ENCODE measurements at regions not wholly inside any gene's neighbourhood (a gene's known extent, or its start where the extent isn't known, plus 50 kb on each side); places are given as distances from the start of the nearest gene placed in this dataset.

DNA sequence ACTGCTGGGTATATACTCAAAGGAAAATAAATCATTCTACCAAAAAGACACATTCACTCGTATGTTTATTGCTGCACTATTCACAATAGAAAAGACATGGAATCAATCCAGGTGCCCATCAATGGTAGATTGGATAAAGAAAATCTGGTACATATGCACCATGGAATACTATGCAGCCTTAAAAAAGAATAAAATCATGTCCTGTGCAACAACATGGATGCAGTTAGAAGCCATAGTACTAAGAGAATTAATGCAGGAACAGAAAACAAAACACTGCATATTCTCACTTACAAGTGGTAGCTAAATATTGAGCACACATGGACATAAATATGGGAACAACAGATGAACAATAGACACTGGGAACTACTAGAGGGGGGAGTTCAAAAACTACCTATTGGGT, 96.3 kb downstream of the FAM76B start:
- ChIA-PET CTCF (interaction anchor here (1.0 to 1.9 kb wide), 6 partner anchors 12 to 170 kb away, joined by 3 to 6 read pairs (median 4); no protein-coding TSS in a partner anchor), POLR2A (no interaction called here)
- Histone ChIP-seq H3K36me3 (ENCODE audit: control insufficient read depth in 4 of 4, insufficient read depth in 4 of 4, low read length in 3 of 4) (no peaks in the 10 kb centered on the region), H3K27me3 (replicated peaks in 2 of 5; ENCODE audit: control insufficient read depth in 4 of 5, insufficient read depth in 5 of 5, low read length in 4 of 5) (no peaks in the 10 kb centered on the region), H3K4me1 (ENCODE audit: control extremely low read depth in 1 of 4, control insufficient read depth in 4 of 4, insufficient read depth in 4 of 4, low read length in 3 of 4) (peaks cover 8 to 26% (median 17%) of the 10 kb centered on the region in 4 experiments), H3K27ac (ENCODE audit: insufficient read depth in 1 of 2, low read depth in 1 of 2, low read length in 2 of 2, poor library complexity in 1 of 2, severe bottlenecking in 2 of 2) (no peak overlapping the region), H3K4me3 (ENCODE audit: control insufficient read depth in 1 of 7, extremely low read depth in 1 of 7, insufficient read depth in 4 of 7, low read depth in 2 of 7, low read length in 6 of 7) (no peak overlapping the region), H3K9me3 (ENCODE audit: control extremely low read depth in 1 of 5, control insufficient read depth in 4 of 5, insufficient read depth in 2 of 5, low read depth in 1 of 5, low read length in 4 of 5) (peaks cover 0 to 4% (median 2%) of the 10 kb centered on the region in 5 experiments)
- no CpG with 5 or more reads among the region's 1 CpG for WGBS (ENCODE audit: insufficient coverage)
- DNase-seq = no peak

DNA sequence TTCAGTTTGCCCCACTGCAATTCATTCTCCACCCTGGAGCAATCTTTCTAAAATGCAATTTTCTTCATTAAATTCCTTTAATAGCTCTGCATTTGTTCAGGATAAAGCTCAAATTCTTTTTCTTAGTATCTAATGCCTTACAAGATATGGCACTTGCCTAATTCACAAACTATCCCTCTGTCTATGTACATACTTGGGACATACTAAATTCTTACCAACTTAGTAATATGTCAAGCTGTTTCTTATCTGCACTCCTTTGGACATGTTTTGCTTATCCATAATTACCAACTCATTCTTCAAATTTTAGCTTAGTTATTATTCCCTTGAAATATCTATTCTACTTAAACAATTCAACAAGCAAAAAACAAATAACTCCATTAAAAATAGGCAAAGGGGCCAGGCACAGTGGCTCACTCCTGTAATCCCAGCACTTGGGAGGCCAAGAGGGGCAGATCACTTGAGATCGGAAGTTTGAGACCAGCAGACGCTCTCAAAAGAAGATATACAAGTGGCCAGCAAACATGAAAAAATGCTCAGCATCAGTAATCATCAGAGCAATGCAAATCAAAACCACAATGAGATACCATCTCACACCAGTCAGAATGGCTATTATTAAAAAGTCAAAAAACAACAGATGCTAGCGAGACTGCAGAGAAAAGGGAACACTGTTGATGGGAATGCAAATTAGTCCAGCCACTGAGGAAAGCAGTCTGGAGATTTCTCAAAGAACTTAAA, 96.9 kb downstream of the FAM76B start:
- POLR2A ChIA-PET = no interaction called here
- Histone ChIP-seq H3K9me3 (ENCODE audit: control extremely low read depth in 1 of 5, control insufficient read depth in 4 of 5, insufficient read depth in 2 of 5, low read depth in 1 of 5, low read length in 4 of 5) (peaks cover 0 to 4% (median 2%) of the 10 kb centered on the region in 5 experiments), H3K36me3 (ENCODE audit: control insufficient read depth in 4 of 4, insufficient read depth in 4 of 4, low read length in 3 of 4) (no peaks in the 10 kb centered on the region), H3K27ac (ENCODE audit: insufficient read depth in 1 of 2, low read depth in 1 of 2, low read length in 2 of 2, poor library complexity in 1 of 2, severe bottlenecking in 2 of 2) (no peak overlapping the region), H3K4me1 (ENCODE audit: control extremely low read depth in 1 of 4, control insufficient read depth in 4 of 4, insufficient read depth in 4 of 4, low read length in 3 of 4) (peaks cover 2 to 20% (median 11%) of the 10 kb centered on the region in 4 experiments), H3K27me3 (replicated peaks in 2 of 5; ENCODE audit: control insufficient read depth in 4 of 5, insufficient read depth in 5 of 5, low read length in 4 of 5) (no peaks in the 10 kb centered on the region), H3K4me3 (ENCODE audit: control insufficient read depth in 1 of 7, extremely low read depth in 1 of 7, insufficient read depth in 4 of 7, low read depth in 2 of 7, low read length in 6 of 7) (no peak overlapping the region)
- CTCF ChIA-PET = interaction anchor here (0.8 to 1.9 kb wide), 6 partner anchors 11 to 546 kb away, joined by 3 to 6 read pairs (median 3); no protein-coding TSS in a partner anchor
- no peak for DNase-seq
- WGBS (ENCODE audit: insufficient coverage) = no CpG with 5 or more reads among the region's 3 CpGs

DNA sequence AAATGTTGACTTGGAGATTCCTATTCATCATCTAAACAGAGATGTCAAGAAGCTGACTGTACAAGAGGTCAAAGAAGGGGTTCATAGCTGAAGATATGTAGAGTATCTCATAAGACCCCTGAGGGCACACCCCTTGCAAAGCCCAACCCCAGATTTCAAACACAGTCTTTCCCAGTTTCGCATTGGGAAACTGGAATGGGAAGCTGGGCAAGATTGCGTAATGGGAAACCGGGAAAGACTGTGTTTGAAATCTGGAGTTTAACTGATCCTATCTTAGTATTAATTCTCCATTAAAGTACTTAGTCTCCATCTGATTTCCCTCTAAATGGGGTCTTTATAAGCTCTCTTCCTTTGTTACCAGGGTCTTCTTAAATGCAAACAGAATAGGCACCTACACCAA, 99.5 kb downstream of the FAM76B start:
- no CpG with 5 or more reads among the region's 3 CpGs for WGBS (ENCODE audit: insufficient coverage)
- ChIA-PET CTCF (interaction anchor here (1.3 to 1.4 kb wide), 2 partner anchors 9 to 11 kb away, joined by 3 read pairs; no protein-coding TSS in a partner anchor), POLR2A (no interaction called here)
- H3K4me3 ChIP-seq (ENCODE audit: control insufficient read depth in 1 of 7, extremely low read depth in 1 of 7, insufficient read depth in 4 of 7, low read depth in 2 of 7, low read length in 6 of 7) = no peak overlapping the region
- no peaks in the 10 kb centered on the region for H3K36me3 ChIP-seq (ENCODE audit: control insufficient read depth in 4 of 4, insufficient read depth in 4 of 4, low read length in 3 of 4)
- DNase-seq = no peak
- H3K4me1 ChIP-seq (ENCODE audit: control extremely low read depth in 1 of 4, control insufficient read depth in 4 of 4, insufficient read depth in 4 of 4, low read length in 3 of 4) = peaks cover 0 to 8% (median 5%) of the 10 kb centered on the region in 4 experiments
- no peaks in the 10 kb centered on the region for H3K27me3 ChIP-seq (replicated peaks in 2 of 5; ENCODE audit: control insufficient read depth in 4 of 5, insufficient read depth in 5 of 5, low read length in 4 of 5)
- H3K9me3 ChIP-seq (ENCODE audit: control extremely low read depth in 1 of 5, control insufficient read depth in 4 of 5, insufficient read depth in 2 of 5, low read depth in 1 of 5, low read length in 4 of 5) = peaks cover 0 to 3% (median under 1%) of the 10 kb centered on the region in 5 experiments
- H3K27ac ChIP-seq (ENCODE audit: insufficient read depth in 1 of 2, low read depth in 1 of 2, low read length in 2 of 2, poor library complexity in 1 of 2, severe bottlenecking in 2 of 2) = no peak overlapping the region

DNA sequence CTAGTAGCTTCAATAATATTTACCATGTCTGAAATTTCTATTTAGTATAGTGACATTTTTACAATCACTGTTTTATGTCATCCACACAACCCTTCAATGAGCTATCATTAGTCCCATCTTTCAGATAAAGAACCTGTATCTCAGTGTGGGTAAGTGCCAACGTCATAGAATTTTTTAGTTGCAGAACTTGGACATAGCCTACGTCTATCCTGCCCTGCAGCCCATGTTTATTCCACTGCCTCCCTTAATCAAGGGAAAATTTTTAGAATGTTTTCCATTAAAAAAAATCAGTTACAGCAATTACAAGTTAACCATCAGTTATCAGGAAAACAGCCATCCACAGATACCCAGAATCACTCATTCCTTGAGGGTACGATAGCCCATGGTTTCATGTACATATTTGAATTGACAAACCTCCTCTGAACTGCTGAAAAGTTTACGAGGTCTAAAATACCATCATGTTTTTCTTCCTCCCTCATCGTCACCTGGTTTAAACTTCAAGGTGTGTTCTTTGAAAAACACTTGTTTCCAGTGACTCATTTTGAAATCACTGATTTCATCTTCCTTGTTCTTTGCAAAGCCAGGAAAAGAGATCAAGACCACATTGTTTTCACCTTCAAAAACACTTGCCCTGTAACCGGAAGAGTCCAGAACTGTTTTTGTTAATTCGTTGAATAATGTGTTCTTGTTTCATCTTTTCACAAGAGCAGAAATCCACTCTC, 100.9 kb downstream of the FAM76B start:
- CTCF ChIA-PET = interaction anchor here (1.0 kb wide), 1 partner anchor 94 kb away, joined by 3 read pairs; no protein-coding TSS in a partner anchor

DNA sequence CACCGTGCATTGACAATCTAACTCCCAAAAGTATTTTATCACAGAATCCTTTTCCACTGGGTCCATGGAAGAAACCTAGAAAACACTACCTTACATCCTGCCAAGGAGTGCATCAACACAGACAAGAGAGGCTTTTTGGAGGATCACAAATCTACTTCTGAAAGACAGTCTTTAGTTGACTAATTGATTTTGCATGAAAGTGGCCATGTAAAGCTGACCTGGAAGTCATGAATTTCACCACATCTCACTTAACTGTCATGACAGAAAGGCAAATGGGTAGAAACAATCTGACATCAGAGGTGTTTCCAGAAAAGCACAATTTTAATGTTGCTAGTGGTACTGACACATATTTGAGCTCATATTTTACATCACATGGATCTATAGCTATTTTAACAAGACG, 101.6 kb downstream of the FAM76B start:
- H3K9me3 ChIP-seq (ENCODE audit: control extremely low read depth in 1 of 5, control insufficient read depth in 4 of 5, insufficient read depth in 2 of 5, low read depth in 1 of 5, low read length in 4 of 5) = no peaks in the 10 kb centered on the region
- H3K36me3 ChIP-seq (ENCODE audit: control insufficient read depth in 4 of 4, insufficient read depth in 4 of 4, low read length in 3 of 4) = no peaks in the 10 kb centered on the region
- peaks cover 0 to 8% (median 5%) of the 10 kb centered on the region in 4 experiments for H3K4me1 ChIP-seq (ENCODE audit: control extremely low read depth in 1 of 4, control insufficient read depth in 4 of 4, insufficient read depth in 4 of 4, low read length in 3 of 4)
- H3K27ac ChIP-seq (ENCODE audit: insufficient read depth in 1 of 2, low read depth in 1 of 2, low read length in 2 of 2, poor library complexity in 1 of 2, severe bottlenecking in 2 of 2) = no peak overlapping the region
- WGBS (ENCODE audit: insufficient coverage) = no CpG with 5 or more reads among the region's 2 CpGs
- no peaks in the 10 kb centered on the region for H3K27me3 ChIP-seq (replicated peaks in 2 of 5; ENCODE audit: control insufficient read depth in 4 of 5, insufficient read depth in 5 of 5, low read length in 4 of 5)
- no peak overlapping the region for H3K4me3 ChIP-seq (ENCODE audit: control insufficient read depth in 1 of 7, extremely low read depth in 1 of 7, insufficient read depth in 4 of 7, low read depth in 2 of 7, low read length in 6 of 7)
- CTCF ChIA-PET = interaction anchor here (1.0 kb wide), 1 partner anchor 93 kb away, joined by 3 read pairs; no protein-coding TSS in a partner anchor
- DNase-seq = no peak
- POLR2A ChIA-PET = no interaction called here

More for the DNA sequence above, 100.9 kb downstream of the FAM76B start:
- Histone ChIP-seq H3K27ac (ENCODE audit: insufficient read depth in 1 of 2, low read depth in 1 of 2, low read length in 2 of 2, poor library complexity in 1 of 2, severe bottlenecking in 2 of 2) (no peak overlapping the region), H3K4me1 (ENCODE audit: control extremely low read depth in 1 of 4, control insufficient read depth in 4 of 4, insufficient read depth in 4 of 4, low read length in 3 of 4) (peaks cover 0 to 8% (median 5%) of the 10 kb centered on the region in 4 experiments), H3K27me3 (replicated peaks in 2 of 5; ENCODE audit: control insufficient read depth in 4 of 5, insufficient read depth in 5 of 5, low read length in 4 of 5) (no peaks in the 10 kb centered on the region), H3K4me3 (ENCODE audit: control insufficient read depth in 1 of 7, extremely low read depth in 1 of 7, insufficient read depth in 4 of 7, low read depth in 2 of 7, low read length in 6 of 7) (no peak overlapping the region), H3K9me3 (ENCODE audit: control extremely low read depth in 1 of 5, control insufficient read depth in 4 of 5, insufficient read depth in 2 of 5, low read depth in 1 of 5, low read length in 4 of 5) (no peaks in the 10 kb centered on the region), H3K36me3 (ENCODE audit: control insufficient read depth in 4 of 4, insufficient read depth in 4 of 4, low read length in 3 of 4) (no peaks in the 10 kb centered on the region)
- no peak for DNase-seq
- WGBS (ENCODE audit: insufficient coverage) = 93% methylated on average over 5 of the region's 7 CpGs
- POLR2A ChIA-PET = no interaction called here

DNA sequence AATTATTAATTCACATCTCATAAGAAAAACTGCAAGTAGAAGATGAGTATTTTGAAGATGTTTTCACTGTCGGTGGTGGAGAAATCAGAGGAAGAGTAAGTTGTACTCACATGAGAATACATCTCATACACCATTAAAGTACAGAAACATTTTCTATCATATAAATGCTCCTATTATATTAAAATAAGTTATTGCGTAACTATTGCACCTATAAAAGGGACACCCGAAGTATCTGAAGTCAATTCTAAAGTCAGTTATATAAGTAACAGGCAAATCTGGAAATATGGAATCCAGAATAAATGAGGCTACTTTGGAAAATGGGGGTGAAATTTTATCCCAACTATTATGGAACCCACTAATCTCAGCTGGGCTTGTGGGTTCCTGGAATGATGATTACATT, 103.3 kb downstream of the FAM76B start:
- Histone ChIP-seq H3K4me3 (ENCODE audit: control insufficient read depth in 1 of 7, extremely low read depth in 1 of 7, insufficient read depth in 4 of 7, low read depth in 2 of 7, low read length in 6 of 7) (no peak overlapping the region), H3K27me3 (replicated peaks in 2 of 5; ENCODE audit: control insufficient read depth in 4 of 5, insufficient read depth in 5 of 5, low read length in 4 of 5) (no peaks in the 10 kb centered on the region), H3K27ac (ENCODE audit: insufficient read depth in 1 of 2, low read depth in 1 of 2, low read length in 2 of 2, poor library complexity in 1 of 2, severe bottlenecking in 2 of 2) (no peak overlapping the region), H3K36me3 (ENCODE audit: control insufficient read depth in 4 of 4, insufficient read depth in 4 of 4, low read length in 3 of 4) (no peaks in the 10 kb centered on the region), H3K9me3 (ENCODE audit: control extremely low read depth in 1 of 5, control insufficient read depth in 4 of 5, insufficient read depth in 2 of 5, low read depth in 1 of 5, low read length in 4 of 5) (no peaks in the 10 kb centered on the region), H3K4me1 (ENCODE audit: control extremely low read depth in 1 of 4, control insufficient read depth in 4 of 4, insufficient read depth in 4 of 4, low read length in 3 of 4) (peaks cover 0 to 2% (median under 1%) of the 10 kb centered on the region in 4 experiments)
- no peak for DNase-seq
- CTCF ChIA-PET = interaction anchor here (1.6 kb wide), 1 partner anchor 9 kb away, joined by 8 read pairs; no protein-coding TSS in a partner anchor
- POLR2A ChIA-PET = no interaction called here
- no CpG with 5 or more reads among the region's 3 CpGs for WGBS (ENCODE audit: insufficient coverage)

DNA sequence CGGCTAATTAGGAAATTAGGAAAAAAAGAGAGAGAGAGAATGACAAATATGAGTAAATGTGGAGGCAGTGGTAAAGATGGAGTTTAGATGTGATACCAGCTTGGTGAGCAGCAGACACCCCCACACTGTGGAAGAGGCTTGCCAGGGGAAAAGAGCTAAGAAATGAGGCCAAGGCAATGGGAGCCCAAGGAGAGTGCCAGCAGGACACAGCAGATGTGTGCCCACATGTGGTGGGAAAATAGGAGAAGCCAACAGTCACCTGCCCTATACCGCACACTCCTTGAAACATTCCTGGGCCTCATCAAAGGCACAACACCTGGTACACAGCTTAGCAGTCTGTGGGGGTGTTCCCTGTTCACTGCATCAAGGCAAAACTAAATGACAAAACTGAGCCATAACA, 104.9 kb downstream of the FAM76B start:
- Histone ChIP-seq H3K27ac (ENCODE audit: insufficient read depth in 1 of 2, low read depth in 1 of 2, low read length in 2 of 2, poor library complexity in 1 of 2, severe bottlenecking in 2 of 2) (no peak overlapping the region), H3K4me1 (ENCODE audit: control extremely low read depth in 1 of 4, control insufficient read depth in 4 of 4, insufficient read depth in 4 of 4, low read length in 3 of 4) (no peaks in the 10 kb centered on the region), H3K4me3 (ENCODE audit: control insufficient read depth in 1 of 7, extremely low read depth in 1 of 7, insufficient read depth in 4 of 7, low read depth in 2 of 7, low read length in 6 of 7) (no peak overlapping the region), H3K36me3 (ENCODE audit: control insufficient read depth in 4 of 4, insufficient read depth in 4 of 4, low read length in 3 of 4) (no peaks in the 10 kb centered on the region), H3K27me3 (replicated peaks in 2 of 5; ENCODE audit: control insufficient read depth in 4 of 5, insufficient read depth in 5 of 5, low read length in 4 of 5) (no peaks in the 10 kb centered on the region), H3K9me3 (ENCODE audit: control extremely low read depth in 1 of 5, control insufficient read depth in 4 of 5, insufficient read depth in 2 of 5, low read depth in 1 of 5, low read length in 4 of 5) (no peaks in the 10 kb centered on the region)
- ChIA-PET POLR2A (interaction anchor here (1.2 kb wide), 1 partner anchor 13 kb away, joined by 3 read pairs; no protein-coding TSS in a partner anchor), CTCF (no interaction called here)
- WGBS (ENCODE audit: insufficient coverage) = 100% methylated on average over 1 of the region's 2 CpGs
- no peak for DNase-seq
